Caki2 (cell line): ENCODE measurements at regions not wholly inside any gene's neighbourhood (a gene's known extent, or its start where the extent isn't known, plus 50 kb on each side); places are given as distances from the start of the nearest gene placed in this dataset.
"Not testable (repeated sequence)": the region's sequence is repeated elsewhere in the genome, so short reads cannot be mapped to it uniquely, and the experiment has no call there.

Source experiments
- DNase-seq: peaks from one replicate; pipeline ENCODE4 v3.0.0-alpha.2; 2015; ENCODE audit warnings: low read depth
- in situ Hi-C: cut with HindIII; loops from 2 replicates; pipeline ENCODE4 v1.10.0; 2016; ENCODE audit warnings: low sequenced_read_pairs, low pct_unique_long_range_greater_than_20kb, mixed read lengths

- in situ Hi-C loops, result no loop called here
- DNase-seq, result no peak
Observed at GRCh38 chr5:102077920-102078319, 218.2 kb downstream of the SLCO4C1 start.

- DNase-seq, result no peak
- in situ Hi-C loops, result no loop called here
Observed at GRCh38 chr5:102069974-102070373, 226.1 kb downstream of the SLCO4C1 start.

- in situ Hi-C loops, result no loop called here
- no peak for DNase-seq
Observed at GRCh38 chr5:102068870-102069269, 227.2 kb downstream of the SLCO4C1 start.

- in situ Hi-C loops, result no loop called here
- DNase-seq, result no peak
Observed at GRCh38 chr5:102049517-102049916, 246.6 kb downstream of the SLCO4C1 start.

- in situ Hi-C loops, result no loop called here
- no peak for DNase-seq
Observed at GRCh38 chr5:102048940-102049339, 247.1 kb downstream of the SLCO4C1 start.

GRCh38 chr5:102047073-102047472 lies 249.0 kb downstream of the SLCO4C1 start:
- DNase-seq, in situ Hi-C loops: not testable (repeated sequence)

GRCh38 chr5:102040326-102040725 lies 255.8 kb downstream of the SLCO4C1 start:
- in situ Hi-C loops, result no loop called here
- no peak for DNase-seq

GRCh38 chr5:102036927-102037326 lies 259.2 kb downstream of the SLCO4C1 start:
- no peak for DNase-seq
- in situ Hi-C loops, result no loop called here

GRCh38 chr5:102031711-102032110 lies 264.4 kb downstream of the SLCO4C1 start:
- no peak for DNase-seq
- in situ Hi-C loops, result no loop called here

- no peak for DNase-seq
- in situ Hi-C loops, result no loop called here
Observed at GRCh38 chr5:102018690-102019089, 277.4 kb downstream of the SLCO4C1 start.

GRCh38 chr5:102018279-102018678 lies 277.8 kb downstream of the SLCO4C1 start:
- DNase-seq, result no peak
- in situ Hi-C loops, result no loop called here

GRCh38 chr5:102014371-102014770 lies 281.7 kb downstream of the SLCO4C1 start:
- DNase-seq, result no peak
- in situ Hi-C loops, result no loop called here

- in situ Hi-C loops, result no loop called here
Observed at GRCh38 chr5:102010644-102011043, 285.4 kb downstream of the SLCO4C1 start.

GRCh38 chr5:101997235-101997634 lies 298.8 kb downstream of the SLCO4C1 start:
- no peak for DNase-seq
- in situ Hi-C loops, result no loop called here

More at GRCh38 chr5:102010644-102011043, 285.4 kb downstream of the SLCO4C1 start:
- no peak for DNase-seq

GRCh38 chr5:101995585-101995984 lies 300.5 kb downstream of the SLCO4C1 start:
- in situ Hi-C loops, result no loop called here
- DNase-seq, result no peak

- DNase-seq, result no peak
- in situ Hi-C loops, result no loop called here
Observed at GRCh38 chr5:101991486-101991885, 304.6 kb downstream of the SLCO4C1 start.

GRCh38 chr5:101989659-101990058 lies 306.4 kb downstream of the SLCO4C1 start:
- in situ Hi-C loops, result no loop called here
- DNase-seq, result no peak

GRCh38 chr5:101977729-101978345 lies 318.2 kb downstream of the SLCO4C1 start:
- in situ Hi-C loops, result no loop called here
- peak; percentile 10 for DNase-seq

- in situ Hi-C loops, result no loop called here
- DNase-seq, result no peak
Observed at GRCh38 chr5:101976933-101977332, 319.2 kb downstream of the SLCO4C1 start.

GRCh38 chr5:101969742-101970141 lies 326.3 kb downstream of the SLCO4C1 start:
- in situ Hi-C loops, result no loop called here
- no peak for DNase-seq
